HepG2 (cell line): ENCODE measurements at regions not wholly inside any gene's neighbourhood (a gene's known extent, or its start where the extent isn't known, plus 50 kb on each side); places are given as distances from the start of the nearest gene placed in this dataset.

Experiments used
- ATAC-seq: fragments of 200-7000 bp; cut with Tn5 transposase; 3 replicates; pipeline ENCODE4 v1.9.1; 2020; ENCODE audit warnings: mild to moderate bottlenecking, moderate library complexity
- BruUV-seq: library from RNA; stranded (reverse); fragments of 400-500 nt; replicated peaks from 2 replicates; lab custom pipeline; 2021; lab: Mats Ljungman, UMichigan
- CTCF ChIA-PET: fragments of 300-600 bp; formaldehyde crosslinking; extraction: SDS; loops from one replicate; lab custom pipeline; 2021; ENCODE audit warnings: low total read pairs, inconsistent platforms, low intra/inter-chr PET ratio; lab: Yijun Ruan, JAX
- POLR2A ChIA-PET: fragments of 350-600 bp; sonication (Branson Sonifier 250); formaldehyde crosslinking; loops from one replicate; lab custom pipeline; 2020; ENCODE audit warnings: antibody characterized with exemption, inconsistent platforms; lab: Yijun Ruan, JAX
- DNase-seq: peaks from one replicate; pipeline ENCODE4 v3.0.0-alpha.2; 2015; ENCODE audit warnings: low spot score
- FAIRE-seq: peaks from 3 replicates; lab custom pipeline; 2011; peaks lifted over from hg19 to GRCh38; lab: Jason Lieb, UNC
- H2AFZ ChIP-seq: one replicate; pipeline ENCODE4 v1.6.1; 2011; ENCODE audit warnings: low read length, inconsistent platforms
- H3K27ac ChIP-seq: fragments of 300-600 bp; 3 replicates; pipeline ENCODE4 v1.8.0; 2011; ENCODE audit warnings: mixed run types, mild to moderate bottlenecking, mixed read lengths, low read length, inconsistent platforms; ENCODE audit not compliant: insufficient read depth; ENCODE audit errors: extremely low read length
- H3K27me3 ChIP-seq, 2 experiments: fragments of 200-600 bp in 1 of 2; 2 replicates in 1 of 2; 3 replicates in 1 of 2; pipeline versions ENCODE4 v1.6.0 to v1.8.0; 2011; ENCODE audit warnings: low read length in 2 of 2, mild to moderate bottlenecking in 2 of 2, moderate library complexity in 2 of 2, inconsistent platforms in 1 of 2; ENCODE audit not compliant: insufficient read depth in 2 of 2, control insufficient read depth in 1 of 2
- H3K36me3 ChIP-seq, 2 experiments: fragments of 200-600 bp in 1 of 2; replicated peaks in 1 of 2; 2 replicates in 1 of 2; 3 replicates in 1 of 2; pipeline versions ENCODE4 v1.5.1 to v1.8.0; 2011; ENCODE audit warnings: low read length in 2 of 2, inconsistent platforms in 1 of 2; ENCODE audit not compliant: insufficient read depth in 2 of 2, control insufficient read depth in 1 of 2
- H3K4me1 ChIP-seq: 2 replicates; pipeline ENCODE4 v1.5.1; 2012; ENCODE audit warnings: low read length, inconsistent platforms; ENCODE audit not compliant: insufficient read depth
- H3K4me2 ChIP-seq: 2 replicates; pipeline ENCODE4 v1.6.0; 2011; ENCODE audit warnings: low read depth, low read length, inconsistent platforms
- H3K4me3 ChIP-seq, 3 experiments: fragments of 200-600 bp in 1 of 3; sonication (generic), shearing (Covaris generic) in 1 of 3; replicated peaks in 1 of 3; 2 replicates each; pipeline ENCODE4 v1.5.1; 2011 to 2016; ENCODE audit warnings: low read length in 3 of 3, inconsistent platforms in 2 of 3, low read depth in 2 of 3, mild to moderate bottlenecking in 2 of 3, control low read depth in 1 of 3, mixed read lengths in 1 of 3; ENCODE audit not compliant: insufficient read depth in 1 of 3
- H3K79me2 ChIP-seq: one replicate; pipeline ENCODE4 v1.6.1; 2011; ENCODE audit warnings: low read length, inconsistent platforms; ENCODE audit not compliant: insufficient read depth
- H3K9ac ChIP-seq: 2 replicates; pipeline ENCODE4 v1.6.0; 2011; ENCODE audit warnings: mild to moderate bottlenecking, low read depth, low read length, inconsistent platforms; ENCODE audit not compliant: insufficient read depth
- H3K9me3 ChIP-seq: 2 replicates; pipeline ENCODE4 v1.5.1; 2012; ENCODE audit warnings: mild to moderate bottlenecking, low read length
- H4K20me1 ChIP-seq: 2 replicates; pipeline ENCODE4 v1.6.0; 2011; ENCODE audit warnings: inconsistent platforms, mild to moderate bottlenecking, low read length, moderate library complexity; ENCODE audit not compliant: insufficient read depth
- ATF4 ChIP-seq, 2 experiments: fragments of 450-650 bp in 1 of 2; sonication (generic) in 1 of 2; formaldehyde crosslinking; IDR thresholded peaks; 2 replicates each; pipeline versions ENCODE4 v1.5.0 to v1.8.0; 2020 to 2022; ENCODE audit warnings: mild to moderate bottlenecking in 1 of 2, missing genetic modification reagents in 1 of 2
- ATF7 ChIP-seq, 2 experiments: fragments of 450-650 bp in 1 of 2; sonication (generic) in 1 of 2; formaldehyde crosslinking in 1 of 2; IDR thresholded peaks; 2 replicates each; pipeline versions ENCODE4 v1.4.0 to v1.6.1; 2016 to 2020; ENCODE audit warnings: antibody characterized with exemption in 1 of 2, mild to moderate bottlenecking in 1 of 2, missing genetic modification reagents in 1 of 2
- GATAD2A ChIP-seq: IDR thresholded peaks from 2 replicates; pipeline ENCODE4 v1.6.1; 2016
- GLMP ChIP-seq: sonication (generic); formaldehyde crosslinking; IDR thresholded peaks from 2 replicates; pipeline ENCODE4 v1.9.0; 2021; ENCODE audit warnings: missing genetic modification reagents, mild to moderate bottlenecking, borderline replicate concordance
- HDAC1 ChIP-seq: sonication (generic); formaldehyde crosslinking; IDR thresholded peaks from 2 replicates; pipeline ENCODE4 v1.5.1; 2020; ENCODE audit warnings: mild to moderate bottlenecking, missing genetic modification reagents
- KLF15 ChIP-seq: sonication (generic); formaldehyde crosslinking; IDR thresholded peaks from 2 replicates; pipeline ENCODE4 v1.8.1; 2023; ENCODE audit warnings: borderline replicate concordance, mild to moderate bottlenecking, inconsistent platforms, missing genetic modification reagents, mixed read lengths
- KLF16 ChIP-seq, 2 experiments: sonication (generic) in 1 of 2; formaldehyde crosslinking in 1 of 2; IDR thresholded peaks; 2 replicates each; pipeline versions ENCODE4 v1.6.1 to v1.8.0; 2016 to 2023; ENCODE audit warnings: missing genetic modification reagents in 2 of 2, missing compliant biosample characterization in 1 of 2
- MED1 ChIP-seq: sonication (generic); formaldehyde crosslinking; IDR thresholded peaks from 2 replicates; pipeline ENCODE4 v1.4.0; 2020; ENCODE audit warnings: missing genetic modification reagents
- RARA ChIP-seq: IDR thresholded peaks from 2 replicates; pipeline ENCODE4 v1.6.1; 2016; ENCODE audit warnings: missing genetic modification reagents, missing compliant biosample characterization
- TCF12 ChIP-seq, 2 experiments: fragments of 450-650 bp in 1 of 2; sonication (generic) in 1 of 2; formaldehyde crosslinking in 1 of 2; IDR thresholded peaks; 2 replicates each; pipeline versions ENCODE4 v1.6.1 to v1.8.0; 2017 to 2022; ENCODE audit warnings: antibody characterized with exemption in 1 of 2, mild to moderate bottlenecking in 1 of 2, missing genetic modification reagents in 1 of 2, moderate library complexity in 1 of 2
- WGBS: methylation state at CpG from one replicate; pipeline ENCODE4 v1.1.6; 2017; ENCODE audit warnings: low lambda C conversion rate; 5-methylcytosine and 5-hydroxymethylcytosine counted together
- in situ Hi-C: cut with HindIII; loops from 2 replicates; pipeline ENCODE4 v1.10.0; 2017; ENCODE audit warnings: low pct_unique_long_range_greater_than_20kb; ENCODE audit not compliant: extremely low pct_ligation_motif_present
- intact Hi-C: fragments of 100-400 bp; cut with micrococcal nuclease; formaldehyde crosslinking; loops from one replicate; pipeline ENCODE4 v1.10.0; 2022; ENCODE audit not compliant: unreplicated experiment
- TF ChIP-seq, protein P1 (sequence below): sonication (generic); formaldehyde crosslinking; IDR thresholded peaks from 2 replicates; pipeline ENCODE4 v1.4.0; 2020; ENCODE audit warnings: low read depth, mild to moderate bottlenecking, missing genetic modification reagents

GRCh38 chr3:109921509-109921908 is 584.2 kb upstream of the DPPA4 start:
- in situ Hi-C loops (no loop called here), intact Hi-C loops (no loop called here)
- Histone ChIP-seq H4K20me1 (no peaks in the 10 kb centered on the region), H3K4me3 (no peak overlapping the region), H3K4me2 (no peak overlapping the region), H3K4me1 (no peaks in the 10 kb centered on the region), H3K9ac (no peak overlapping the region), H3K27me3 (no peaks in the 10 kb centered on the region), H2AFZ (no peak overlapping the region), H3K9me3 (no peaks in the 10 kb centered on the region; the same call in 1 of the 2 replicates), H3K36me3 (no peaks in the 10 kb centered on the region), H3K79me2 (no peaks in the 10 kb centered on the region), H3K27ac (no peak overlapping the region)
- DNase-seq (no peak), FAIRE-seq (no peak), ATAC-seq (no peak)
- CTCF ChIA-PET, result no interaction called here
- POLR2A ChIA-PET, result no interaction called here
- BruUV-seq, result no TSS peak
- WGBS, result 27% methylated on average over 5 of the region's 5 CpGs
- TF ChIP-seq ATF4 (CRISPR knock-in tag; IDR thresholded peaks at IDR 0.05), result no peak
- no peak for TF ChIP-seq ATF7 (IDR thresholded peaks at IDR 0.05)
- no peak for TF ChIP-seq ATF7 (CRISPR knock-in tag; IDR thresholded peaks at IDR 0.05)
- TF ChIP-seq, protein P1, sequence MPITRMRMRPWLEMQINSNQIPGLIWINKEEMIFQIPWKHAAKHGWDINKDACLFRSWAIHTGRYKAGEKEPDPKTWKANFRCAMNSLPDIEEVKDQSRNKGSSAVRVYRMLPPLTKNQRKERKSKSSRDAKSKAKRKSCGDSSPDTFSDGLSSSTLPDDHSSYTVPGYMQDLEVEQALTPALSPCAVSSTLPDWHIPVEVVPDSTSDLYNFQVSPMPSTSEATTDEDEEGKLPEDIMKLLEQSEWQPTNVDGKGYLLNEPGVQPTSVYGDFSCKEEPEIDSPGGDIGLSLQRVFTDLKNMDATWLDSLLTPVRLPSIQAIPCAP (CRISPR knock-in tag), result no peak
- no peak for TF ChIP-seq GLMP (CRISPR knock-in tag)
- no peak for TF ChIP-seq MED1
- no peak for TF ChIP-seq GATAD2A (CRISPR knock-in tag)
- TF ChIP-seq RARA (CRISPR knock-in tag), result no peak
- no peak for TF ChIP-seq KLF15 (CRISPR knock-in tag)
- no peak for TF ChIP-seq HDAC1 (CRISPR knock-in tag)
- no peak for TF ChIP-seq KLF16 (CRISPR knock-in tag; IDR thresholded peaks at IDR 0.05)
- no peak for TF ChIP-seq TCF12 (IDR thresholded peaks at IDR 0.05)
- no peak for TF ChIP-seq TCF12 (CRISPR knock-in tag; IDR thresholded peaks at IDR 0.05)
- TF ChIP-seq, all 625 proteins: peak for 0
